Mesendoderm (in vitro differentiated cells): ENCODE measurements at regions not wholly inside any gene's neighbourhood (a gene's known extent, or its start where the extent isn't known, plus 50 kb on each side); places are given as distances from the start of the nearest gene placed in this dataset.
"Not testable (repeated sequence)": the region's sequence is repeated elsewhere in the genome, so short reads cannot be mapped to it uniquely, and the experiment has no call there.

Experiments used
- DNase-seq: peaks from one replicate; pipeline ENCODE4 v3.0.0; 2013
- H2AK5ac ChIP-seq: 2 replicates; pipeline ENCODE4 v1.6.1; 2013; ENCODE audit warnings: low read length, inconsistent platforms
- H2BK120ac ChIP-seq: 2 replicates; pipeline ENCODE4 v1.6.1; 2013; ENCODE audit warnings: low read depth, mild to moderate bottlenecking, low read length, moderate library complexity, mixed read lengths
- H2BK15ac ChIP-seq: replicated peaks from 2 replicates; pipeline ENCODE4 v1.6.1; 2013; ENCODE audit warnings: low read depth, mild to moderate bottlenecking, moderate library complexity
- H2BK5ac ChIP-seq: 2 replicates; pipeline ENCODE4 v1.6.1; 2013; ENCODE audit warnings: low read length, inconsistent platforms
- H3K18ac ChIP-seq: 2 replicates; pipeline ENCODE4 v1.6.1; 2013; ENCODE audit warnings: mild to moderate bottlenecking, low read length, mixed read lengths
- H3K23ac ChIP-seq: one replicate; pipeline ENCODE4 v1.6.1; 2013; ENCODE audit warnings: low read length
- H3K27ac ChIP-seq: 2 replicates; pipeline ENCODE4 v1.5.1; 2013; ENCODE audit warnings: low read depth, mild to moderate bottlenecking, inconsistent platforms, low read length, moderate library complexity
- H3K27me3 ChIP-seq: 2 replicates; pipeline ENCODE4 v1.6.1; 2013; ENCODE audit warnings: low read length, control low read depth, mild to moderate bottlenecking, inconsistent platforms; ENCODE audit not compliant: insufficient read depth, poor library complexity
- H3K36me3 ChIP-seq: 2 replicates; pipeline ENCODE4 v1.6.1; 2013; ENCODE audit warnings: low read length, inconsistent platforms; ENCODE audit not compliant: control insufficient read depth, insufficient read depth
- H3K4ac ChIP-seq: one replicate; pipeline ENCODE4 v1.6.1; 2013; ENCODE audit warnings: low read depth, mild to moderate bottlenecking, low read length, moderate library complexity
- H3K4me1 ChIP-seq: 2 replicates; pipeline ENCODE4 v1.6.1; 2013; ENCODE audit warnings: low read depth, low read length, inconsistent platforms; ENCODE audit not compliant: control insufficient read depth
- H3K4me2 ChIP-seq: 2 replicates; pipeline ENCODE4 v1.6.1; 2013; ENCODE audit warnings: low read length
- H3K4me3 ChIP-seq: 2 replicates; pipeline ENCODE4 v1.5.1; 2013; ENCODE audit warnings: mild to moderate bottlenecking, low read length
- H3K56ac ChIP-seq: one replicate; pipeline ENCODE4 v1.6.1; 2013; ENCODE audit warnings: low read length
- H3K79me1 ChIP-seq: 2 replicates; pipeline ENCODE4 v1.6.1; 2013; ENCODE audit warnings: low read length, inconsistent platforms
- H3K79me2 ChIP-seq: 2 replicates; pipeline ENCODE4 v1.6.1; 2013; ENCODE audit warnings: mild to moderate bottlenecking, low read length; ENCODE audit not compliant: control insufficient read depth, insufficient read depth
- H3K9ac ChIP-seq: 2 replicates; pipeline ENCODE4 v1.6.1; 2013; ENCODE audit warnings: low read length, inconsistent platforms
- H4K5ac ChIP-seq: one replicate; pipeline ENCODE4 v1.6.1; 2013; ENCODE audit warnings: low read length
- H4K8ac ChIP-seq: one replicate; pipeline ENCODE4 v1.6.1; 2013; ENCODE audit warnings: low read depth, mild to moderate bottlenecking, control low read depth, low read length, moderate library complexity
- WGBS: extraction: QIAGEN DNeasy Blood & Tissue Kit; methylation state at CpG from one replicate; pipeline ENCODE4 v1.1.7; 2013; ENCODE audit warnings: low lambda C conversion rate, missing lambda C conversion rate; ENCODE audit not compliant: insufficient coverage; ENCODE audit errors: extremely low coverage; 5-methylcytosine and 5-hydroxymethylcytosine counted together

GRCh38 chr14:38930022-38930421 lies 173.0 kb downstream of the SEC23A start:
- H3K4me2 ChIP-seq: no peak overlapping the region
- H3K4ac ChIP-seq: no peak overlapping the region
- no peak overlapping the region for H4K8ac ChIP-seq
- no peak overlapping the region for H3K4me3 ChIP-seq
- H2BK15ac ChIP-seq: no peak overlapping the region
- no peak overlapping the region for H3K27ac ChIP-seq
- no peak overlapping the region for H4K5ac ChIP-seq
- no peak overlapping the region for H2BK5ac ChIP-seq
- H3K23ac ChIP-seq: no peak overlapping the region
- no peaks in the 10 kb centered on the region for H3K36me3 ChIP-seq
- no peak overlapping the region for H3K9ac ChIP-seq
- no peak overlapping the region for H3K18ac ChIP-seq
- no peak overlapping the region for H3K56ac ChIP-seq
- DNase-seq: no peak
- H3K4me1 ChIP-seq: peaks cover 1% of the 10 kb centered on the region
- H2BK120ac ChIP-seq: no peak overlapping the region
- no peaks in the 10 kb centered on the region for H3K27me3 ChIP-seq
- H3K79me1 ChIP-seq: no peaks in the 10 kb centered on the region
- no peak overlapping the region for H2AK5ac ChIP-seq
- no CpG with 5 or more reads among the region's 3 CpGs for WGBS
- H3K79me2 ChIP-seq: no peaks in the 10 kb centered on the region

DNA sequence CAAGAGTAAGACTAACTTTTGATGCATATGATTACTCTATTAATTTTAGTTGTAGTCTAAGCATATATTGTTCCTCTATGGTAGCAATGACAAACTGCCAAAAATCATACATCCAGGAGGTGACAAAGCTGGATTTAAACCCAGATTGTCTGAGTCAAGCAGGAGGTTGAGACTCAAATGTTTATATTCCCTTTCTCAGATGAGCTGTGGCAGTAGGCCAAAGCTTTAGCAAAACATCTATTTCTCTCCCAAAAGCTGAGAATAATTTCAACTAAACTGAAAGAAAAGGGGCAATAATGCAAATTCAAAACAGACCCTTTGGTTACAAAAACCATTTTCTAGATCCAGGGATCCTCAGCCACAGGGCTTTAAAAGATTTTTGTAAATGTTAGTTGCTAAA lies 173.6 kb downstream of the SEC23A start:
- no peak overlapping the region for H2AK5ac ChIP-seq
- H3K27me3 ChIP-seq: no peaks in the 10 kb centered on the region
- no peak overlapping the region for H3K9ac ChIP-seq
- H3K4me2 ChIP-seq: no peak overlapping the region
- no peak overlapping the region for H2BK120ac ChIP-seq
- no peaks in the 10 kb centered on the region for H3K79me1 ChIP-seq
- no peak overlapping the region for H3K4ac ChIP-seq
- no peak overlapping the region for H2BK5ac ChIP-seq
- H3K23ac ChIP-seq: no peak overlapping the region
- H3K36me3 ChIP-seq: no peaks in the 10 kb centered on the region
- H3K79me2 ChIP-seq: no peaks in the 10 kb centered on the region
- peaks cover 1% of the 10 kb centered on the region for H3K4me1 ChIP-seq
- no peak overlapping the region for H2BK15ac ChIP-seq
- no peak overlapping the region for H3K18ac ChIP-seq
- no peak overlapping the region for H4K8ac ChIP-seq
- H3K56ac ChIP-seq: no peak overlapping the region
- no peak overlapping the region for H3K27ac ChIP-seq
- no peak overlapping the region for H4K5ac ChIP-seq
- no peak overlapping the region for H3K4me3 ChIP-seq
- no peak for DNase-seq

GRCh38 chr14:38921893-38922292 lies 181.1 kb downstream of the SEC23A start:
- H3K79me1 ChIP-seq, H3K18ac ChIP-seq, H3K23ac ChIP-seq, H3K36me3 ChIP-seq, H2BK5ac ChIP-seq, H3K4me3 ChIP-seq, H3K56ac ChIP-seq, H3K79me2 ChIP-seq, H3K4me2 ChIP-seq, H3K27me3 ChIP-seq, H3K9ac ChIP-seq, H2BK120ac ChIP-seq, H4K8ac ChIP-seq, H3K4me1 ChIP-seq, DNase-seq, H2BK15ac ChIP-seq, H3K27ac ChIP-seq, H4K5ac ChIP-seq, H2AK5ac ChIP-seq, H3K4ac ChIP-seq: not testable (repeated sequence)
- WGBS: no CpG with 5 or more reads among the region's 11 CpGs

- Histone ChIP-seq H3K56ac (no peak overlapping the region), H3K9ac (no peak overlapping the region), H2BK5ac (no peak overlapping the region), H3K36me3 (no peaks in the 10 kb centered on the region), H4K5ac (no peak overlapping the region), H3K4me2 (no peak overlapping the region), H3K27me3 (no peaks in the 10 kb centered on the region), H3K79me2 (no peaks in the 10 kb centered on the region), H4K8ac (no peak overlapping the region), H3K4me1 (no peaks in the 10 kb centered on the region), H3K4ac (no peak overlapping the region), H3K27ac (no peak overlapping the region), H3K23ac (no peak overlapping the region), H2AK5ac (no peak overlapping the region), H3K79me1 (no peaks in the 10 kb centered on the region), H2BK120ac (no peak overlapping the region), H3K18ac (no peak overlapping the region), H2BK15ac (no peak overlapping the region), H3K4me3 (no peak overlapping the region)
- DNase-seq: no peak
- WGBS: no CpG with 5 or more reads among the region's 1 CpG
Measured at GRCh38 chr14:38915125-38915524, 187.9 kb downstream of the SEC23A start.

DNA sequence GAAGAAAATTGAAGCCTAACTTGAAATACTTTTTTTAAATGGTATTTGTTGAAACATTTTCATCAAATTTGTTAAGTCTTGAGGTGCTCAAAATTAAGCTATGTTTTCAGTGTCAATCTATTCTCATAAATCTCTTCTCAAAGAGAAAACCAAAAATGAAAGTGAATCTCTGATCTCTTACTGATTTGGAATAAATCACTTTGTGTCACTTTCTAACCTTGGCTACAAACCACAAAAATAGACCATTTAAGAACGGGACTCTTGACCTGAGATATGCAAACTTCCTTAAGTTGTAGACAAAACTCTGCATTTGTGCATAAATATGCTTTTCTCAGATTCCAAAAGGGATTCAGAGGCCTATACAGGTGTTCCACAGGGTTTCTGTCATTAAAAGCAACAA lies 192.9 kb downstream of the SEC23A start:
- Histone ChIP-seq H3K27me3 (no peaks in the 10 kb centered on the region), H4K5ac (no peak overlapping the region), H3K4me2 (no peak overlapping the region), H3K79me1 (no peaks in the 10 kb centered on the region), H3K27ac (no peak overlapping the region), H3K36me3 (no peaks in the 10 kb centered on the region), H3K4me1 (no peaks in the 10 kb centered on the region), H2BK5ac (no peak overlapping the region), H3K23ac (no peak overlapping the region), H2AK5ac (no peak overlapping the region), H3K56ac (no peak overlapping the region), H3K9ac (no peak overlapping the region), H4K8ac (no peak overlapping the region), H2BK15ac (no peak overlapping the region), H3K79me2 (no peaks in the 10 kb centered on the region), H3K4ac (no peak overlapping the region), H3K4me3 (no peak overlapping the region), H3K18ac (no peak overlapping the region), H2BK120ac (no peak overlapping the region)
- WGBS: no CpG with 5 or more reads among the region's 1 CpG
- no peak for DNase-seq

DNA sequence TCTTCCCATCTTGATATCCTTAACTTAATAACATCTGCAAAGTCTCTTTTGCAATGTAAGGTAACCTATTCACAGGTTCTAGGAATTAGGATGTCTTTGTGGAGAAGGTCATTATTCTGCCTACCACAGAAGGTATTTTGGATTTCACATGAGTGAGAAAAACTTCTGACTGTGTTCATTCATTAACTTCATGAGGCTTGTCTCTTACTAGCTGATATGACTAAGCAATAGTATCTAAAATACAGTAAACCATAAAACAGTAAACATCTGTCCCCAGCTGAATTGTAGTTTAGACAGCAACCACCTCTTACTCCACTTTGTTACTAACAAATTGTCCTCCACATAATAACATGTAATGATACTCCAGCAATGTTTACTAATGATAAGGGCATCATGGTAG lies 198.1 kb downstream of the SEC23A start:
- no peak overlapping the region for H3K23ac ChIP-seq
- no peak overlapping the region for H3K4ac ChIP-seq
- H3K27ac ChIP-seq: no peak overlapping the region
- H3K4me2 ChIP-seq: no peak overlapping the region
- no peak overlapping the region for H2AK5ac ChIP-seq
- no peaks in the 10 kb centered on the region for H3K79me1 ChIP-seq
- H3K9ac ChIP-seq: no peak overlapping the region
- H3K56ac ChIP-seq: no peak overlapping the region
- H3K36me3 ChIP-seq: no peaks in the 10 kb centered on the region
- H3K79me2 ChIP-seq: no peaks in the 10 kb centered on the region
- H3K4me1 ChIP-seq: no peaks in the 10 kb centered on the region
- no peak overlapping the region for H2BK15ac ChIP-seq
- no peak overlapping the region for H3K4me3 ChIP-seq
- no peak overlapping the region for H3K18ac ChIP-seq
- H4K8ac ChIP-seq: no peak overlapping the region
- no peak overlapping the region for H2BK120ac ChIP-seq
- no peak overlapping the region for H2BK5ac ChIP-seq
- no peaks in the 10 kb centered on the region for H3K27me3 ChIP-seq
- H4K5ac ChIP-seq: no peak overlapping the region
- DNase-seq: no peak
